ENCODE measurements at regions not wholly inside any gene's neighbourhood (a gene's known extent, or its start where the extent isn't known, plus 50 kb on each side); places are given as distances from the start of the nearest gene placed in this dataset.

GRCh38 chr2:129334128-129334527 is 645.3 kb upstream of the RAB6C start:
- no peaks in the 10 kb centered on the region for H3K27me3 Mint-ChIP-seq
- POLR2A ChIA-PET = no interaction called here
- CTCF ChIA-PET = no interaction called here
- H3K36me3 Mint-ChIP-seq (ENCODE audit: low read depth) = no peaks in the 10 kb centered on the region
- H3K27ac Mint-ChIP-seq = no peak overlapping the region
- no peak overlapping the region for H3K4me3 Mint-ChIP-seq
- H3K9me3 Mint-ChIP-seq = peaks cover 8% of the 10 kb centered on the region
- DNase-seq = no peak
- no peaks in the 10 kb centered on the region for H3K4me1 Mint-ChIP-seq

- Mint-ChIP-seq H3K36me3 (ENCODE audit: low read depth) (no peaks in the 10 kb centered on the region), H3K4me1 (no peaks in the 10 kb centered on the region), H3K27me3 (no peaks in the 10 kb centered on the region), H3K9me3 (peaks cover 6% of the 10 kb centered on the region), H3K4me3 (no peak overlapping the region), H3K27ac (no peak overlapping the region)
- POLR2A ChIA-PET = no interaction called here
- no peak for DNase-seq
- CTCF ChIA-PET = no interaction called here
Measured at GRCh38 chr2:129334696-129335410, 644.6 kb upstream of the RAB6C start.

- CTCF ChIA-PET = no interaction called here
- Mint-ChIP-seq H3K27ac (no peak overlapping the region), H3K36me3 (ENCODE audit: low read depth) (no peaks in the 10 kb centered on the region), H3K27me3 (no peaks in the 10 kb centered on the region), H3K4me3 (no peak overlapping the region), H3K4me1 (no peaks in the 10 kb centered on the region), H3K9me3 (peaks cover 6% of the 10 kb centered on the region)
- POLR2A ChIA-PET = no interaction called here
- DNase-seq = no peak
Measured at GRCh38 chr2:129336276-129336675, 643.2 kb upstream of the RAB6C start.

- H3K4me3 Mint-ChIP-seq = no peak overlapping the region
- DNase-seq = no peak
- H3K27ac Mint-ChIP-seq = no peak overlapping the region
- POLR2A ChIA-PET = no interaction called here
- no peaks in the 10 kb centered on the region for H3K36me3 Mint-ChIP-seq (ENCODE audit: low read depth)
- peaks cover 9% of the 10 kb centered on the region for H3K9me3 Mint-ChIP-seq
- CTCF ChIA-PET = no interaction called here
- H3K4me1 Mint-ChIP-seq = no peaks in the 10 kb centered on the region
- no peaks in the 10 kb centered on the region for H3K27me3 Mint-ChIP-seq
Measured at GRCh38 chr2:129337076-129337475, 642.4 kb upstream of the RAB6C start.

GRCh38 chr2:129345540-129345939 is 633.9 kb upstream of the RAB6C start:
- no peak overlapping the region for H3K4me3 Mint-ChIP-seq
- POLR2A ChIA-PET = interaction anchor here (0.6 kb wide), 1 partner anchor 46 kb away, joined by 3 read pairs; no protein-coding TSS in a partner anchor

GRCh38 chr2:129347486-129348217 is 631.8 kb upstream of the RAB6C start:
- no peak for DNase-seq
- CTCF ChIA-PET = no interaction called here
- Mint-ChIP-seq H3K9me3 (no peaks in the 10 kb centered on the region), H3K27ac (no peak overlapping the region), H3K27me3 (no peaks in the 10 kb centered on the region), H3K36me3 (ENCODE audit: low read depth) (no peaks in the 10 kb centered on the region), H3K4me3 (no peak overlapping the region), H3K4me1 (no peaks in the 10 kb centered on the region)
- POLR2A ChIA-PET = no interaction called here

More at GRCh38 chr2:129345540-129345939, 633.9 kb upstream of the RAB6C start:
- CTCF ChIA-PET = no interaction called here
- Mint-ChIP-seq H3K4me1 (no peaks in the 10 kb centered on the region), H3K27ac (no peak overlapping the region), H3K9me3 (peaks cover 3% of the 10 kb centered on the region), H3K36me3 (ENCODE audit: low read depth) (no peaks in the 10 kb centered on the region), H3K27me3 (no peaks in the 10 kb centered on the region)
- no peak for DNase-seq

GRCh38 chr2:129354631-129355030 is 624.8 kb upstream of the RAB6C start:
- Mint-ChIP-seq H3K36me3 (ENCODE audit: low read depth) (no peaks in the 10 kb centered on the region), H3K4me1 (no peaks in the 10 kb centered on the region), H3K4me3 (no peak overlapping the region), H3K27me3 (no peaks in the 10 kb centered on the region), H3K27ac (no peak overlapping the region), H3K9me3 (peaks cover 2% of the 10 kb centered on the region)
- CTCF ChIA-PET = no interaction called here
- POLR2A ChIA-PET = no interaction called here
- no peak for DNase-seq

- POLR2A ChIA-PET = no interaction called here
- Mint-ChIP-seq H3K36me3 (ENCODE audit: low read depth) (no peaks in the 10 kb centered on the region), H3K4me3 (no peak overlapping the region), H3K9me3 (no peaks in the 10 kb centered on the region), H3K27ac (no peak overlapping the region), H3K4me1 (no peaks in the 10 kb centered on the region), H3K27me3 (no peaks in the 10 kb centered on the region)
- CTCF ChIA-PET = no interaction called here
- DNase-seq = no peak
Measured at GRCh38 chr2:129361688-129362087, 617.8 kb upstream of the RAB6C start.

- Mint-ChIP-seq H3K27ac (no peak overlapping the region), H3K4me3 (no peak overlapping the region), H3K4me1 (no peaks in the 10 kb centered on the region), H3K9me3 (no peaks in the 10 kb centered on the region), H3K27me3 (no peaks in the 10 kb centered on the region), H3K36me3 (ENCODE audit: low read depth) (no peaks in the 10 kb centered on the region)
- DNase-seq = no peak
- CTCF ChIA-PET = no interaction called here
- POLR2A ChIA-PET = no interaction called here
Measured at GRCh38 chr2:129366263-129366662, 613.2 kb upstream of the RAB6C start.

GRCh38 chr2:129367107-129367506 is 612.4 kb upstream of the RAB6C start:
- ChIA-PET CTCF (no interaction called here), POLR2A (no interaction called here)
- H3K27me3 Mint-ChIP-seq = no peaks in the 10 kb centered on the region
- H3K4me1 Mint-ChIP-seq = no peaks in the 10 kb centered on the region
- H3K9me3 Mint-ChIP-seq = no peaks in the 10 kb centered on the region
- no peaks in the 10 kb centered on the region for H3K36me3 Mint-ChIP-seq (ENCODE audit: low read depth)
- no peak for DNase-seq
- no peak overlapping the region for H3K27ac Mint-ChIP-seq
- no peak overlapping the region for H3K4me3 Mint-ChIP-seq

- no peaks in the 10 kb centered on the region for H3K27me3 Mint-ChIP-seq
- no peaks in the 10 kb centered on the region for H3K4me1 Mint-ChIP-seq
- ChIA-PET CTCF (no interaction called here), POLR2A (no interaction called here)
- no peak overlapping the region for H3K27ac Mint-ChIP-seq
- no peaks in the 10 kb centered on the region for H3K36me3 Mint-ChIP-seq (ENCODE audit: low read depth)
- DNase-seq = no peak
- H3K4me3 Mint-ChIP-seq = no peak overlapping the region
- no peaks in the 10 kb centered on the region for H3K9me3 Mint-ChIP-seq
Measured at GRCh38 chr2:129369437-129369836, 610.0 kb upstream of the RAB6C start.

- Mint-ChIP-seq H3K4me1 (no peaks in the 10 kb centered on the region), H3K27ac (no peak overlapping the region), H3K4me3 (no peak overlapping the region), H3K9me3 (peaks cover 3% of the 10 kb centered on the region), H3K36me3 (ENCODE audit: low read depth) (no peaks in the 10 kb centered on the region), H3K27me3 (no peaks in the 10 kb centered on the region)
- POLR2A ChIA-PET = no interaction called here
- no peak for DNase-seq
- CTCF ChIA-PET = no interaction called here
Measured at GRCh38 chr2:129374452-129374851, 605.0 kb upstream of the RAB6C start.

GRCh38 chr2:129375632-129376425 is 603.6 kb upstream of the RAB6C start:
- ChIA-PET CTCF (no interaction called here), POLR2A (no interaction called here)
- Mint-ChIP-seq H3K9me3 (peaks cover 3% of the 10 kb centered on the region), H3K36me3 (ENCODE audit: low read depth) (no peaks in the 10 kb centered on the region), H3K4me3 (no peak overlapping the region), H3K27ac (no peak overlapping the region), H3K27me3 (no peaks in the 10 kb centered on the region), H3K4me1 (no peaks in the 10 kb centered on the region)
- DNase-seq = no peak

Measured in activated CD4-positive, alpha-beta memory T cell treated with anti-CD3 and anti-CD28 coated beads, Interleukin-2, amount 10 ng/mL, durations not matched to agents 7 days and 5 days (primary cell).